Panc1 (cell line): ENCODE measurements at regions not wholly inside any gene's neighbourhood (a gene's known extent, or its start where the extent isn't known, plus 50 kb on each side); places are given as distances from the start of the nearest gene placed in this dataset.

Source experiments
- CTCF ChIP-seq: fragments of 450-650 bp; IDR thresholded peaks from 2 replicates; pipeline ENCODE4 v1.5.1; 2017; ENCODE audit warnings: mild to moderate bottlenecking
- POLR2AphosphoS5 ChIP-seq: IDR thresholded peaks from 2 replicates; pipeline ENCODE4 v1.6.1; 2012; ENCODE audit warnings: mild to moderate bottlenecking, low read depth, low read length, moderate library complexity
- REST ChIP-seq, 2 experiments: IDR thresholded peaks; 2 replicates each; pipeline ENCODE4 v1.6.1; 2011 to 2012; ENCODE audit warnings: low read depth in 2 of 2, control low read depth in 1 of 2, low read length in 1 of 2, mild to moderate bottlenecking in 1 of 2, moderate library complexity in 1 of 2; ENCODE audit not compliant: insufficient read depth in 1 of 2
- SIN3A ChIP-seq: IDR thresholded peaks from 2 replicates; pipeline ENCODE4 v1.6.1; 2012; ENCODE audit warnings: low read depth, mild to moderate bottlenecking, low read length, moderate library complexity, borderline replicate concordance; ENCODE audit not compliant: insufficient read depth
- TCF7L2 ChIP-seq: IDR thresholded peaks from 2 replicates; pipeline ENCODE4 v1.6.1; 2011; ENCODE audit warnings: mild to moderate bottlenecking, low read depth, low read length, inconsistent platforms

DNA sequence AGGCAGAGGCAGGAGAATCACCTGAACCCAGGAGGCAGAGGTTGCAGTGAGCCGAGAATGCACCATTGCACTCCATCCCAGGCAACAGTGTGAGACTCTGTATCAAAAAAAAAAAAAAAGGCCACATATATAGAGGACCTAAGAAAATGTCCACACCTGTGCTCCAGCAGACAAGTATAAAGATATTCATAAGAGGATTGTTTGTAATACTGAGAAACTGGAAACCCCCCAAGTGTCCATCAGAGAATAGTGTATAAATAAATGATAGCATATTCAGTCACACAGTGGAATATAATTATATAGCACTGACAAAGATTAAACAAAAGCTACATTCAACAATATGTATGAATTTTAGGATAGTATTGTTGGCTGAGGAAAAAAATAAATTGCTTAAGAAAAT, 1050.6 kb downstream of the GRM8 start:
- TF ChIP-seq REST (IDR thresholded peaks at IDR 0.05; ENCODE audit: insufficient read depth in 1 of 2, low read depth in 2 of 2, low read length in 1 of 2), result no peak
- no peak for TF ChIP-seq CTCF
- no peak for TF ChIP-seq SIN3A
- no peak for TF ChIP-seq POLR2AphosphoS5
- TF ChIP-seq TCF7L2, result no peak
